ENCODE measurements at regions not wholly inside any gene's neighbourhood (a gene's known extent, or its start where the extent isn't known, plus 50 kb on each side); places are given as distances from the start of the nearest gene placed in this dataset.
A peak's percentile ranks its signal among the peaks of the same experiment; 100 is the strongest.
"Not testable (repeated sequence)": the region's sequence is repeated elsewhere in the genome, so short reads cannot be mapped to it uniquely, and the experiment has no call there.

DNA sequence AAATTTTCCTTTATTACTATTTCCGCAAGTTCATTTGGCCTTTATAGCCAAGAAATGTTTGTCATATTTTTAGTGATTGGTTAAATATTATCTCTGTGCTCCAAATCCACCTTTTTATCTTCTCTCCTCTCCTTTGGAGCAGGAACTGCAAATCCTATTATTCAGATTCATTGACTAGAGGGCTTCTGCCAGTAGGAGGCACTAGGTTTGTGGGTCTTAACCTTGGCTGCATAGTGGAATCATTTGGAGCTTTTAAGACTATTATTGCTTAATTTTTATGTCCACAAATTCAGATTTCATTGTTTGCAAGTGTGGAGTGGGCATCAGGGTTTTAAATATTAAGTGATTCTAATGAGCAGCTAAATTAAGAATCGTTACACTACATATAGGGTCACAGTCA lies 75.3 kb upstream of the SYT10 start:
- DNase-seq = no peak

DNA sequence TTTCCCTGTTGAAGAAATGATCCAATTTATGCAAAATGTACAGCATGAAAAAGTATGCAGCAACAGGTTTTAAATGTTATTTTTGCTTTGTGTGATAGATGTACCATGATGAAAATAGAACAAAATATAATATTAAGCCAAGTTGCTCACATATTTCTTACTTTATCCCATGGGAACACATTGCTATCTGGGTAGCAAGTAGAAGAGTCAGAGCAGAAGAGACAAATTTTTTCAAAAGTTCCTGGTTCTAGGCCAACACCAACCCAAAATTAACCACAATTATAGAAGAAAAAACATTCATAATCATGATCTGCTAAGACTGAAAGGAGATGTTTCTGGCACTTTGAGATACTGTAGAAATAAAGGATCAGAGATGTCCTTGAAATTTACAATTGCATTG lies 79.9 kb upstream of the SYT10 start:
- DNase-seq = no peak

DNA sequence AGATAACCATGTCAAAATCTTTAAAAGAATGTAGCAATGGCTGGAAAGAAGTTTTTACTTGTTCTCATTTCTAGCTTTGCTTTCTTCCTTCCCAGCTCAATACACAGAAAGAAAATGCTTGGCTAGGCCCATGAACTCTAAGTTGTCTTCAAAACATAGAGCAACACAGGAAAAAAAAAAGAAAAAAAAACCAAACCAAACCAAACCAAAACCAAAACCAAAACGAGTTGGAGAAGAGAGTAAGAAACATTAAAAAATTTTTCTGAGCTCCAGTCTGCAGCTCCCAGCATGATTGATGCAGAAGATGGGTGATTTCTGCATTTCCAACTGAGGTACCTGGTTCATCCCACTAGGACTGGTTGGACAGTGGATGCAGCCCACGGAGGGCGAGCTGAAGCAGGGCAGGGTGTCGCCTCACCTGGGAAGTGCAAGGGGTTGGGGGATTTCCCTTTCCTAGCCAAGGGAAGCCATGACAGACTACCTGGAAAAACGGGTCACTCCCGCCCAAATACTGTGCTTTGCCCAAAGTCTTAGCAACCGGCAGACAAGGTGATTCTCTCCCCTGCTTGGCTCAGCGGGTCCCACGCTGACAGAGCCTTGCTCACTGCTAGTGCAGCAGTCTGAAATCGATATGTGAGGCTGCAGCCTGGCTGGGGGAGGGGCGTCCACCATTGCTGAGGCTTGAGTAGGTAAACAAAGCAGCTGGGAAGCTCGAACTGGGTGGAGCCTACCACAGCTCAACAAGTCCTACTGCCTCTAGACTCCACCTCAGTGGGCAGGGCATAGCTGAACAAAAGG lies 81.1 kb upstream of the SYT10 start:
- DNase-seq = peak; percentile 22

DNA sequence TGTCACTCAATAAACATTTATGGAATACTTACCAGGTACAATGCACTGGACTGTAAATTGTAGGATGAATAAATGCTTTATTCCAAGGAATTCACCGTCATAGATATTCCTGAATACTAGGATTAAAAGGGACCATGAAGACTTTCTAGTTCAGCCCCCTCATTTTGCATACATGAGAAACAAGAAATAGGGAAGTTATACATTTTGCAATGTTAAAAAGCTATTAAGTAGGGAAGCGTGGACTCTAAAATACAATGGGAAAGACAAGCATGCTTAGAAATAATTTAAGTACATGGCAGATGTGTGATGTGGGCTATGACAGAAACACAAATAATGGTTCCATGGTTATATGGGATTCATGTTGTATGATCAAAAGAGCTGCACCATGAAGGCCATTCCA lies 89.4 kb upstream of the SYT10 start:
- DNase-seq = no peak

DNA sequence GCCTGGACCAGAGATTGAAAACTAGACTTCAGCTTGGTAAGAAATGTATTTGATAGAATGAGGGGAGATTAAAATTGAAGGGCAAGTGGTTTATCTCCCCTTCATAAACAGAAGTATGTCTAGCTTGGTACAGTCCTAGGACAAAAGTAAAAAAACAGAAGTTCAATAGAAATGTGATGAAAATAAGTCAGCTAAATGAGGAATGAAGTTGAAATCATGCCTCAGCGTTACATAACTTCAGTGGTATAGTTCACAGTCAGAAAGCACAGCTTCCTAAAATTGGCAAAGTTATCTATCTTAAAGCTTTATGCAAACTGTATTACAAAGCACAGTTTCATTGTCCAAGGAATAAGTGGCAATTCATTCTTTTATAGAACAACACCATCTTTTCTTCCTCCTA lies 90.2 kb upstream of the SYT10 start:
- no peak for DNase-seq

DNA sequence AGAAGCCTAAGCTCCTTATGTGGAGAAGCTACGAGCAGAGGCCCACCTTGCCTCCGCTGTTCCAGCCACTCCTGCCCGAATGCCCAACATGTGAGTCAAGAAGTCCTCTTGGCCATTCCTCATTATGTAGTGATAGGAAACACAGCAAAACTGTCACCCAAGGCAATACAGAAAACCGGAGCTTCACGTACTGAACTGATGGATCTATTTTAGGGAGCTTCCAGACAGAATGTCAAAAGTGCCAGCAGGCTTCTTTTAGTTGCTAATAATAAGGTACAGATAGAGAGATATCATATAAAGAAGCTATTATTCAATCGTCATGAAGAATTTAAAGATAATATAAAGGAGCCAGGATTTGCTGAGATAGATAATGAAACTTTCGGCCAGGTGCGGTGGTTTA lies 91.6 kb upstream of the SYT10 start:
- no peak for DNase-seq

DNA sequence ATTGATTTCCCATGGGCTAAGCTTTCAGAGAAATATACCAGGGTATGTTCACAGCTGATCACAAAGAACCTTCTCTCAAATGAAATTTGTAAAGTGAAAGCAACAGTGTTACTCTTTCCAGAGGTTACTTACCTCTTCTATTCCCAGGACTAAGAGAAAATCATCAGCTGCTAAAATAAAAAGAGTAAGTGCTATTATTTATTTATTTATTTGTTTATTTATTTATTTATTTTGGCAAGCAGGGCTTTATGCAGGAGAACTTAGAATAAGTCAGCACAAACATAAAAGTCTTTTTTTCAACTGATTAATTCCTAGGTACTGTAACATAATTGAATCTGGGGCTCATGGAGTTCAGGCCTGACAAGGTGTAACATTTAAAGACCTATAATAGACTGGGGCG lies 93.9 kb upstream of the SYT10 start:
- DNase-seq = no peak

DNA sequence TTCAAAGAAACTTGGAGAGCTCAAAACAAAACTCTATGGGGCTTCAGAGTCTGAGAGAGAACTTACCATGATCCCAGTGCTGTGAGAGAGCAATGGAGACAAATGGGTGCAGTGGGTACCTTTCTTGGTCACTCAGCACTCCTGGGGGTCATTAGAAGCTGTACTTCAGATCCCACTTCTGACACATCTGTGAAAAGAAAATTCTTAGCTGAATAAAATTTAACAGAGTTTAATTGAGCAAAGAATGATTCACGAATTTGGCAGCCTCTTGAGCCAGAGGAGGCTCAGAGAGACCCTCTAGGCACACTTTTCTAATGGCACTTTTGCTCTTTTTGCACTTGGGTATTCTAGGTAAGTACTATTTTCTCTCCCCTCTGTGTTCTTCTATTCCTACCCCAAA lies 96.8 kb upstream of the SYT10 start:
- DNase-seq = no peak

DNA sequence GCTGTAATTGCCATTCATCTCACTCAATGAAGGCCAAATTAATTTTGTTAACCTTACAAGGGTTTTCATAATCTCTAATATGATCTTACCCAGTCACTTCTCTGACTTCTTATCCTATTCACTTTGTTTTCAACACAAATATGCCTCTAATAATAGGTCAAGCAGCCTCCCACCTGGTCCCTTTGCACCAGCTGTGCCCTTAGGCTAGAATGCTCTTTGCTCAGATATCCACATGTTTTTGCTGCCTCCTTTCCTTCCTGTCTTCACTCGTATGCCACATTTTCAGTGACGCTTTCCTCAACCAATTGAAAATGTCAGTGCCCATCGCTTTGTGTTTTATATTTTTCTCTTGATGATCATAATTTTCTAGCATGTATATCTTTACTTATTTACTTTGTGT lies 106.4 kb upstream of the SYT10 start:
- no peak for DNase-seq

DNA sequence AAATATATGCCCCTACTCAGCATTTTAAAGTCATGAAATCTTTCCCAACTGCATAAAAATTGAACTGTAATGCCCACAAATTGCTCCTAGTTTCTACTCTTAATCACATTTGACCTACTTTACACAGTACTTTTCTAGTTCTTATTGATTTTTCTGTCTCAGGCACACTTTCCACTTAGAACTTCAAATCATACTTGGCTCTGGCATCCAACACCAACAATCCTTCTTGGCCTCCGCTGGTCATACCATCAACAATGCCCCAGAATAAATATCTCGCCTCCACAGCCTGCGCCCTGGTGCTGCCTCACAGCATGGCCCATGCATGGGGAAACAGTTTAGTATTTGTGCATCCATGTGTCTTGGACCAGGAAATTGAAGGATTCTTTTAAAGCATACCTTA lies 107.5 kb upstream of the SYT10 start:
- no peak for DNase-seq

DNA sequence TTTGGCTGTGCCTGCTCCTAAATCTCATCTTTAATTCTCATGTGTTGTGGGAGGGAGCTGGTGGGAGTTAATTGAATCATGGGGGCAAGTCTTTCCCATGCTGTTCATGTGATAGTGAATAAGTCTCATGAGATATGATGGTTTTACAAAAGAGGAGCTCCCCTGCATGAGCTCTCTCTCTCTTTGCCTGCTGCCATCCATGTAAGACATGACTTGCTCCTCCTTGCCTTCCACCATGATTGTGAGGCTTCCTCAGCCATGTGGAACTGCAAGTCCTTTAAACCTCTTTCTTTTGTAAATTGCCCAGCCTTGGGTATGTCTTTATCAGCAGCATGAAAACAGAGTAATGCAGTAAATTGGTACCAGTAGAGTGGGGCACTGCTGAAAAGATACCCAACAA lies 110.6 kb upstream of the SYT10 start:
- DNase-seq = not testable (repeated sequence)

DNA sequence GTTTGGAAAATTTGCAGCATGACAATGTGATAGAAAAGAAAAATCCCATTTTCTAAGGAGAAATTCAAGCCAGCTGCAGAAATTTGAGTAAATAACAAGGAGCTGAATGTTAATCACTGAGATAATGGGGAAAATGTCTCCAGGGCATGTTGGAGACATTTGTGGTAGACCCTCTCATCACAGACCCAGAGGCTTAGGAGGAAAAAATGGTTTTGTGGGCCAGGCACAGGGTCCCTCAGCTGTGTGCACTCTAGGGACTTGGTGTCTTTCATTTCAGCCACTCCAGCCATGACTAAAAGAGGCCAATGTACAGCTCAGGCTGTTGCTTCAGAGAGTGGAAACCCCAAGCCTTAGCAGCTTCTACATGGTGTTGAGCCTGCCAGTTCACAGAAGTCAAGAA lies 111.4 kb upstream of the SYT10 start:
- DNase-seq = no peak

DNA sequence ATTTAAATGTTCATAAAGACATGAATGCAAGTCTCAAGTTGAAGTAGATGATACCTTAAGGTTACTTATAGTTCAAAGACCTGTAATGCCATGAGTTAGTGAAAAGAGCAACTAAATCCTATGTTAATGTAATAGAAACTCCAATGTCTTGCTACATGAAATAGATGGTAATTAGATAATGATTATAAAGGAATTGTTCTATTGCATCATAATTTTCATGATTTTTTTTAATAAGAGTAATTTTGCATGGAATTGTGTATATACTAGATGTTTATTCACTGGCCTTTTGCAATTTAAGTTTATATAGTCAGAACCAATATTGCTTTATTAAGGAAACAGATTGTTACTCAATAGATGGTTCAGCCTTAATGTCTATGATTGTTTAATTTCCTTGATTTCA lies 115.5 kb upstream of the SYT10 start:
- no peak for DNase-seq

DNA sequence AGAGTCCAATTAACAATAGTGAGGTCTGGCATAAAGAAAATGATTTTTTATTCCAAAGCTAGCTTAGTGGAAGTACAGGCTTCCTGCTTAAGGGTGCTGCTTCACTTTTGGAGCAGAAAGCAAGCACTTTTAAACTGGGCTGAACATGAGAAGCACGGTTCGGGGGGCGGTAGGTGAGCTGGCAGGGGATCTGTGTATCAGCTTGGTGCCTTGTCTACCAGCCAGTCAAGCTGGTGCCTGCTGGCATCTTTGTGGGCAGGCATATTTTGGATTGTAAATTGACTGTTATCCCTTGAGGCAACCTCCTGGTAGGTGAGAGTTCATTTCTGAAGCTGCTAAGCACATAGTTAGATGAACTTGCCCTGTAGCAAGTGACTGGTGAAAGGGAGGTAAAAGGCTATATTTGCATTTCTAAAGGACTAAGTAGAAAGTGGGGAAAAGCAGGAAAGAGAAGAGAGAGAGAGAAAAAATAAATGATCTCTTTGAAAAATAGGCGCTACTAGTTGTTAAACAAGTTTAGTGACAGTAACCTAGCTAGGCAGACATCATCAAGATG lies 121.1 kb upstream of the SYT10 start:
- no peak for DNase-seq

DNA sequence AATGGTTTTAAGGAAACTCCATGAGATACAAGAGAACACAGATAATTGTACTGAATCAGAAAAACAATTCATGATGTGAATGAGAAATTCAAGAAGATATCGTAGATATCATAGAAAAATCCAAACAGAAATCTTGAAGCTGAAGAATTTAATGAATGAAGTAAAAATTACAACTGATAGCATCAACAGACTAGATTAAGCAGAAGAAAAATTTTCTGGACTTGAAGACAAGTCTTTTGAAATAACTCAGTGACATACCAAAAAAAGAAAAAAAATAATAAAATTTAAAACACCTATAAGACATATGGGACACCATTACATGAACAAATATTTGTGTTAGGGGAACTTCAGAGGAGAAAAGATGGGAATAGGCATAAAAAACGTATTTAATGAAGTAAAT lies 122.8 kb upstream of the SYT10 start:
- no peak for DNase-seq

DNA sequence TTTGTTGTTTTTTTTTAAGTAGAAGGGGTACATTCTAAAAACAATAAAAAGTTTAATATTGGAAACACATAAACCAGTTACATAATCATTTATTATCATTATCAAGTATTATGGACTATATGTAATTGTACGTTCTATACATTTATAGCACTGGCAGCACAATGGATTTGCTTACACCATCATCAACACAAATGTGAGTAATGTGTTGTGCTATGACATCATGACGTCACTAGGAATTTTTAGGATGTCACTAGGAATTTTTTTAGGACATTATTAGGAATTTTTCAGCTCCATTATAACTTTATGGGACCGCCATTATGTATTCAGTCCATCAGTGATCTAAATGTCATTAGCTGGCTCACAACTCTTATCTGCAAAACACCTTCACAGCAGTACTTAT lies 126.8 kb upstream of the SYT10 start:
- no peak for DNase-seq

DNA sequence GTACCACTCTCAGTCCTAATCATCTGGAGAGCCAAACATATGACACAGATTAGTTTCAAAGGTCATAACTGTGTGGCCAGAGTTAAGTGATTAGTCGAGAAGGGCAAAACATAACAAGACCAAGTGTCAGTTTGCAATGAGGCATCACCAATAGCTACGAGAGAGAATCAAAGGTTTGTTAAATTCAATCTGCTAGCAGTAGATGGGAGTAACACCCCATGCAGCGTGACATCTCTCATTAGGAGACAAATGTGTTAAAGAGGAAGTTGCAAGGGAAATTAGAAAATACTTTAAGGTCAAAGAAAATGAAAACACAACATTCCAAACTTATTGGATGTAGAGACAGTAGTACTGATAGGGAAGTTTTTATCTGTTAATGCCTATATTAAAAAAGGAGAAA lies 135.7 kb upstream of the SYT10 start:
- no peak for DNase-seq

DNA sequence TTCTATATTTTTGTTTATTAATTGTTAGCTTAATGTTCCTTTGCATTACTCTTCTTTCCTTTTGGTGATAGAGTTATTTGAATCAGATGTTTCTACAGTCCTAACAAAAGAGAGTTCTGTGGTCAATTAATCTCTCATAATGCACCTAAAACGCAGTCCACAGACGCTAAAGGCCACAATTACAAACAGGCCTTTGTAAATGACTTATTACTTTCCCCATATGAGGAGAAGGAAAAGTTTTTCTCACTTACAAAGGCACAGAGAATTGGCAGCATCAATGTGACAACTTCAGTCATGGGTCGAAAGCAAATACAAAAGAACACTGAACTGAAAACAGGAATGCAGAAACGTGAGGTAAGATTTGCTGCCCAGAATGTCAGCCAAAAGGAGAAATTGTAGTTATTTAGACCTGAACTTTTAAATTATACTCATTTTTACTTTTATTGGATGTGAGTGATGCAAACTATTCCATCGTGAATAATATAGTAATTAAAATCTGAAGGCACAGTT lies 142.0 kb upstream of the SYT10 start:
- DNase-seq = no peak

DNA sequence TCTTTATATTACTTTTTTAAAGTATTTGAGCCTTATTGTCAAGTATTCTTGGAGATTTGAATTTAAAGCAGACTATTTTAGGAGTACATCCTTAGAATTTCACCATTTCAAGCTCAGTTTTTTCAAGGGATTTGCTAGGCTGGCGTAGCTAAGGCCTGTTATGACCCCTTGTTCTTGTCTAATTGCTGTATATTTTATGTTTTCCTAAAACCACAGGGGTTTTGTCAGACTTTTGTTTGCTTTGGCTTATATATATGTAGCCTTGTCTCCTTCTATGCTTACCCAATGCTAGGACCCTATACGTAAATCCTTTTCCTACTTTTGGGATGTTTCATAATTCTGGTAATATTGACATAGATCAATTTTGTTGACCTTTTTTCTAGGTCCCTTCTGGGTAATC lies 147.0 kb upstream of the SYT10 start:
- no peak for DNase-seq

DNA sequence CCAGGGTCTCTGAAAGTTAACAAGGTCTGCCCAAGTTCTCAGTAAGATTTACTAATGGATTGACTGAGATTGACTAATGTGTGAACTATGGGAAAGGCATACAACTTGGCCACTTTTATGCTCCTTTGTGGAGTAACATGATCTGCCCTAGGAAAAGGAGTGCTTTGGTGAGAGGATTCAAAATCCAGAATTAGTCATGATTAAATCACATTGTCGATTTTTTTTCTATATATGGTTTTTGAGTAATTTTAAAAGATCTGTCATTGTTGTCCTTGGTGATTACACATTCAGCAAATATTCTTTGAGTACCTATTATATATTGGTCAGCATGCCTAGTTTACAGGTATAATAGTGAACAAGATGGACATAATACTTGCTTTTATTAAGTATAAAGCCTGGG lies 147.7 kb upstream of the SYT10 start:
- no peak for DNase-seq

DNA sequence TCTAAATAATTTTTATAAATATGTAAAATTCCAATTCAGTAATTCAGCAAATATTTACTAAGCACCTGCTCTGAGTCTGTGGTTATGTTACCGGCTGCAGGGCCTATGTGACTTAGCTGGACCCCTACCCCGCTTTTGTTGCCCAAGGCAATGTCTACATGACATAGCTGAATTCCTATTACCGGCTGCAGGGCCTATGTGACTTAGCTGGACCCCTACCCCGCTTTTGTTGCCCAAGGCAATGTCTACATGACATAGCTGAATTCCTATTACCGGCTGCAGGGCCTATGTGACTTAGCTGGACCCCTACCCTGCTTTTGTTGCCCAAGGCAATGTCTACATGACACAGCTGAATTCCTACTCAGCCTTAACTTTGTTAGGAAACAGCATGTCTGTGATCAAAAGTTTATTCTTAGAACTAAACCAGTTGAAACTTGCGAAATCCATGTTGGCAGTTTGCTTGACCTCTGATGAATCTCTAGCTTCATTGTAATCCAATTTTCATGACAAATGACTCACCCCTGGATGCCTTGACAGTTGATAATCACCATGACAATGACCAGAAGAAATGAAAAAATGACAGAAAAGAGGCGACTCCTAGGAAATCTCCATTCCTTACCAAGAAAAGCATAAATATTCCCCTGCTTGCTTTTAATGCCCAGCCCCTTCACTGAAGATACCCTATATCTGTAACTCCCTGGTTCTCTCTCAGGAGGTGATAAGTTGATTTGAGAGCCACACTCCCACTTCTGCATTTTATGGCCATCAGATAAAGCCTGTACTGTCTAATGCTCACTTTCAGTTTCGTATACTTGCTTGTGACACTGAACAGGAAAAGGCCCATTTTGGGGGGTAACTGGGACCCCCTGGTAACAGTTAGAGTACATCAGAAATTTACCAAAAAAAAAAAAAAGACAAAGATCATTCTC lies 148.4 kb upstream of the SYT10 start:
- no peak for DNase-seq

DNA sequence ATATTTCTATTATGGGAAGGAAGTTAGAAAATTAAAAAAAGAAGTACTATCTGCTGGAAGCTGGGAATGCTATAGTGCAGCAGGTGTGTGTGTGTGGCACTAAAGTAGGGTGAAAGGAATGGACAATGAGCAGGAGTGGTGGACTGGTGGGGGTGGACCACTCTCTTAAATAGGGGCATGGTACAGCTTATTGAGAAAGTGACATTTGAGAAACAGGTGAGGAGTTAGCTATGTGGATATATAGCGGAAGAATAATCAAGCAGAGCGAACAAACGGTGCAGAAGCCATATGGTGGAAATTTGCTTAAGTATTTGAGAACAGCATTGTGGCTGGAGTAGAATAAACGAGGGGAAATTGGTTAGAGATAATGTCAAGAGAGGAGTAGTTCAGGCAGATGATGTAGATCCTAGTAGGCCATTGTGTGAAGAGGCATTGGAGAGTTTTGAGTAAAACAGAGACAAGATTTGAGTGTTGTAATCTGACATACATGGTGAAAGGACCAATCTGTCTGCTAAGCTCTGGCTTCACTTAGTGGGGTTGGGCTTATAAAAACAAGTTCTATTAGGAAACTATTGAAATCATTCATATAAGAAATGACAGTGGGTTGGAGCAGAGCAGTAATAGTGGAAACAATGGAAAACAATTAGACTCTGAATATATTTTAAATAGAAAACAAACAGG lies 149.2 kb upstream of the SYT10 start:
- DNase-seq = peak; percentile 8

DNA sequence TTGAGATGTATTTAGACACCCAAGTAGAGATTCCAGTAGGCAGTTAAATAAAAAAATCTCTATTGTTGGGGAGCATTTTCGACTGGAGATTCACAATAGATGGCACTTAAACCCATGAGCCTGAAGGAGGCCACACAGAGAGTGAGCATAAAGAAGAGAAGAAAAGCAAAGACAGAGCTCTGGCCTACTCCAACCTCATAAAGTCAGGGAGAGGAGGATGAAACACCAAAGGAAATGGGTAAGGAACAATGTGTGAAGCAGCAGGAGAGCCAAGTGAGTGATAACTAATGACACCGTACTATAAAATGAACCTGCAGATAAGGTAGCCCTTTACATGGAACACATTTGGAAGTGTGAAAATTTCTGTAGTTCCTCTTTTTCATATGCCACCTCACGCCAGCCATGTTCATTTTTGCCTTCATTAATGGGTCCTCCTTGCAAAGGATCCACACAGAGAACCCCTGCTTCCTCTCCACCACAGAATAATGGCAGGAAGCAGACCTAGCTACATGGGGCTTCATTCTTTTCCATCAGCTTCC lies 150.0 kb upstream of the SYT10 start:
- DNase-seq = no peak
